ENCODE measurements at regions not wholly inside any gene's neighbourhood (a gene's known extent, or its start where the extent isn't known, plus 50 kb on each side); places are given as distances from the start of the nearest gene placed in this dataset.

- Histone ChIP-seq H3K27me3 (replicated peaks; ENCODE audit: insufficient read depth) (no peaks in the 10 kb centered on the region), H3K4me3 (no peak overlapping the region), H3K27ac (no peak overlapping the region), H3K9me3 (peaks cover 4% of the 10 kb centered on the region), H3K36me3 (no peaks in the 10 kb centered on the region), H3K4me1 (ENCODE audit: control insufficient read depth in 1 of 2, low read depth in 2 of 2) (no peaks in the 10 kb centered on the region)
- no peak for TF ChIP-seq CTCF (IDR thresholded peaks at IDR 0.05)
- no peak for ATAC-seq (ENCODE audit: insufficient number of reproducible peaks, low FRiP score, low read depth)
- DNase-seq (ENCODE audit: low spot score) = no peak
Measured at GRCh38 chr9:105072476-105072875, 144.5 kb upstream of the ABCA1 start.

- Histone ChIP-seq H3K4me1 (ENCODE audit: control insufficient read depth in 1 of 2, low read depth in 2 of 2) (no peaks in the 10 kb centered on the region), H3K4me3 (no peak overlapping the region), H3K27ac (no peak overlapping the region), H3K27me3 (replicated peaks; ENCODE audit: insufficient read depth) (no peaks in the 10 kb centered on the region), H3K36me3 (no peaks in the 10 kb centered on the region), H3K9me3 (peaks cover under 1% of the 10 kb centered on the region)
- DNase-seq (ENCODE audit: low spot score) (no peak), ATAC-seq (ENCODE audit: insufficient number of reproducible peaks, low FRiP score, low read depth) (no peak)
- TF ChIP-seq CTCF (IDR thresholded peaks at IDR 0.05) = no peak
Measured at GRCh38 chr9:105073147-105073546, 145.2 kb upstream of the ABCA1 start.

- DNase-seq (ENCODE audit: low spot score) (no peak), ATAC-seq (ENCODE audit: insufficient number of reproducible peaks, low FRiP score, low read depth) (no peak)
Measured at GRCh38 chr9:105074491-105074890, 146.5 kb upstream of the ABCA1 start.

GRCh38 chr9:105076729-105077128, 148.8 kb upstream of the ABCA1 start:
- no peaks in the 10 kb centered on the region for H3K36me3 ChIP-seq
- H3K4me3 ChIP-seq = no peak overlapping the region
- no peaks in the 10 kb centered on the region for H3K27me3 ChIP-seq (replicated peaks; ENCODE audit: insufficient read depth)
- no peaks in the 10 kb centered on the region for H3K9me3 ChIP-seq
- TF ChIP-seq CTCF (IDR thresholded peaks at IDR 0.05) = no peak
- ATAC-seq (ENCODE audit: insufficient number of reproducible peaks, low FRiP score, low read depth) = no peak
- no peaks in the 10 kb centered on the region for H3K4me1 ChIP-seq (ENCODE audit: control insufficient read depth in 1 of 2, low read depth in 2 of 2)
- H3K27ac ChIP-seq = no peak overlapping the region
- DNase-seq (ENCODE audit: low spot score) = no peak

More at GRCh38 chr9:105074491-105074890, 146.5 kb upstream of the ABCA1 start:
- Histone ChIP-seq H3K4me3 (no peak overlapping the region), H3K9me3 (no peaks in the 10 kb centered on the region), H3K27me3 (replicated peaks; ENCODE audit: insufficient read depth) (no peaks in the 10 kb centered on the region), H3K27ac (no peak overlapping the region), H3K4me1 (ENCODE audit: control insufficient read depth in 1 of 2, low read depth in 2 of 2) (no peaks in the 10 kb centered on the region), H3K36me3 (no peaks in the 10 kb centered on the region)
- TF ChIP-seq CTCF (IDR thresholded peaks at IDR 0.05) = no peak

- no peak for DNase-seq (ENCODE audit: low spot score)
- TF ChIP-seq CTCF (IDR thresholded peaks at IDR 0.05) = no peak
- Histone ChIP-seq H3K36me3 (no peaks in the 10 kb centered on the region), H3K9me3 (no peaks in the 10 kb centered on the region), H3K4me3 (no peak overlapping the region), H3K27ac (no peak overlapping the region), H3K4me1 (ENCODE audit: control insufficient read depth in 1 of 2, low read depth in 2 of 2) (no peaks in the 10 kb centered on the region), H3K27me3 (replicated peaks; ENCODE audit: insufficient read depth) (no peaks in the 10 kb centered on the region)
- no peak for ATAC-seq (ENCODE audit: insufficient number of reproducible peaks, low FRiP score, low read depth)
Measured at GRCh38 chr9:105079457-105079856, 151.5 kb upstream of the ABCA1 start.
